ENCODE measurements at regions not wholly inside any gene's neighbourhood (a gene's known extent, or its start where the extent isn't known, plus 50 kb on each side); places are given as distances from the start of the nearest gene placed in this dataset.
"Not testable (repeated sequence)": the region's sequence is repeated elsewhere in the genome, so short reads cannot be mapped to it uniquely, and the experiment has no call there.

GRCh38 chr4:13797061-13797460 lies 169.5 kb upstream of the BOD1L1 start:
- Histone ChIP-seq H3K79me2 (ENCODE audit: control insufficient read depth, insufficient read depth, low read length, poor library complexity) (no peaks in the 10 kb centered on the region), H4K8ac (ENCODE audit: low read depth, low read length) (no peak overlapping the region), H3K4me2 (ENCODE audit: low read length) (no peak overlapping the region), H2BK120ac (ENCODE audit: insufficient read depth, low read length, poor library complexity) (no peak overlapping the region), H3K36me3 (ENCODE audit: control insufficient read depth in 1 of 2, insufficient read depth in 2 of 2, low read length in 2 of 2) (no peaks in the 10 kb centered on the region), H2BK12ac (ENCODE audit: low read length) (no peak overlapping the region), H3K4me1 (ENCODE audit: control insufficient read depth in 1 of 2, insufficient read depth in 2 of 2, low read length in 2 of 2) (no peaks in the 10 kb centered on the region), H3K9ac (ENCODE audit: low read length) (no peak overlapping the region), H3K4me3 (ENCODE audit: low read depth, low read length) (no peak overlapping the region), H2AFZ (ENCODE audit: insufficient read depth, low read length, poor library complexity) (no peak overlapping the region), H2AK5ac (ENCODE audit: low read length) (no peak overlapping the region), H3K23ac (ENCODE audit: low read length) (no peak overlapping the region), H3K79me1 (ENCODE audit: low read length) (no peaks in the 10 kb centered on the region), H2BK5ac (ENCODE audit: low read depth, low read length, poor library complexity) (no peak overlapping the region), H3K14ac (ENCODE audit: low read length) (no peak overlapping the region), H3K18ac (ENCODE audit: low read length) (no peak overlapping the region), H4K91ac (ENCODE audit: low read depth, low read length) (no peak overlapping the region), H3K9me3 (ENCODE audit: insufficient read depth, low read depth, low read length) (peaks cover 6% of the 10 kb centered on the region), H3K27me3 (ENCODE audit: insufficient read depth, low read length) (no peaks in the 10 kb centered on the region), H3K4ac (ENCODE audit: low read depth, low read length) (no peak overlapping the region), H3K27ac (ENCODE audit: low read depth, low read length) (no peak overlapping the region), H4K12ac (ENCODE audit: low read depth, low read length) (no peak overlapping the region)
- no peak for DNase-seq
- no CpG with 5 or more reads among the region's 7 CpGs for WGBS (ENCODE audit: extremely low coverage, insufficient coverage, insufficient read length)

- no peak for DNase-seq
- Histone ChIP-seq H3K4me3 (ENCODE audit: low read depth, low read length) (no peak overlapping the region), H3K18ac (ENCODE audit: low read length) (no peak overlapping the region), H2BK5ac (ENCODE audit: low read depth, low read length, poor library complexity) (no peak overlapping the region), H4K8ac (ENCODE audit: low read depth, low read length) (no peak overlapping the region), H3K79me2 (ENCODE audit: control insufficient read depth, insufficient read depth, low read length, poor library complexity) (no peaks in the 10 kb centered on the region), H4K91ac (ENCODE audit: low read depth, low read length) (no peak overlapping the region), H3K9me3 (ENCODE audit: insufficient read depth, low read depth, low read length) (no peaks in the 10 kb centered on the region), H4K12ac (ENCODE audit: low read depth, low read length) (no peak overlapping the region), H3K4ac (ENCODE audit: low read depth, low read length) (no peak overlapping the region), H3K36me3 (ENCODE audit: control insufficient read depth in 1 of 2, insufficient read depth in 2 of 2, low read length in 2 of 2) (no peaks in the 10 kb centered on the region), H2AK5ac (ENCODE audit: low read length) (no peak overlapping the region), H3K23ac (ENCODE audit: low read length) (no peak overlapping the region), H3K27ac (ENCODE audit: low read depth, low read length) (no peak overlapping the region), H2BK120ac (ENCODE audit: insufficient read depth, low read length, poor library complexity) (no peak overlapping the region), H3K4me2 (ENCODE audit: low read length) (no peak overlapping the region), H3K9ac (ENCODE audit: low read length) (no peak overlapping the region), H2BK12ac (ENCODE audit: low read length) (no peak overlapping the region), H3K14ac (ENCODE audit: low read length) (no peak overlapping the region), H3K27me3 (ENCODE audit: insufficient read depth, low read length) (no peaks in the 10 kb centered on the region), H3K79me1 (ENCODE audit: low read length) (no peaks in the 10 kb centered on the region), H2AFZ (ENCODE audit: insufficient read depth, low read length, poor library complexity) (no peak overlapping the region), H3K4me1 (ENCODE audit: control insufficient read depth in 1 of 2, insufficient read depth in 2 of 2, low read length in 2 of 2) (no peaks in the 10 kb centered on the region)
- WGBS (ENCODE audit: extremely low coverage, insufficient coverage, insufficient read length), result no CpG with 5 or more reads among the region's 3 CpGs
These were observed 187.7 kb upstream of the BOD1L1 start for GRCh38 chr4:13815231-13815630.

- Histone ChIP-seq H3K4me3 (ENCODE audit: low read depth, low read length) (no peak overlapping the region), H3K4me2 (ENCODE audit: low read length) (no peak overlapping the region), H3K79me2 (ENCODE audit: control insufficient read depth, insufficient read depth, low read length, poor library complexity) (no peaks in the 10 kb centered on the region), H3K9ac (ENCODE audit: low read length) (no peak overlapping the region), H2AK5ac (ENCODE audit: low read length) (no peak overlapping the region), H3K4me1 (ENCODE audit: control insufficient read depth in 1 of 2, insufficient read depth in 2 of 2, low read length in 2 of 2) (no peaks in the 10 kb centered on the region), H3K14ac (ENCODE audit: low read length) (no peak overlapping the region), H3K4ac (ENCODE audit: low read depth, low read length) (no peak overlapping the region), H4K8ac (ENCODE audit: low read depth, low read length) (no peak overlapping the region), H4K91ac (ENCODE audit: low read depth, low read length) (no peak overlapping the region), H3K18ac (ENCODE audit: low read length) (no peak overlapping the region), H2AFZ (ENCODE audit: insufficient read depth, low read length, poor library complexity) (no peak overlapping the region), H2BK120ac (ENCODE audit: insufficient read depth, low read length, poor library complexity) (no peak overlapping the region), H2BK5ac (ENCODE audit: low read depth, low read length, poor library complexity) (no peak overlapping the region), H4K12ac (ENCODE audit: low read depth, low read length) (no peak overlapping the region), H3K79me1 (ENCODE audit: low read length) (no peaks in the 10 kb centered on the region), H3K27ac (ENCODE audit: low read depth, low read length) (no peak overlapping the region), H3K27me3 (ENCODE audit: insufficient read depth, low read length) (no peaks in the 10 kb centered on the region), H3K36me3 (ENCODE audit: control insufficient read depth in 1 of 2, insufficient read depth in 2 of 2, low read length in 2 of 2) (no peaks in the 10 kb centered on the region), H3K23ac (ENCODE audit: low read length) (no peak overlapping the region), H2BK12ac (ENCODE audit: low read length) (no peak overlapping the region), H3K9me3 (ENCODE audit: insufficient read depth, low read depth, low read length) (no peaks in the 10 kb centered on the region)
- DNase-seq, result no peak
These were observed 188.9 kb upstream of the BOD1L1 start for GRCh38 chr4:13816472-13816871.

GRCh38 chr4:13821522-13821921 lies 194.0 kb upstream of the BOD1L1 start:
- no peak overlapping the region for H3K4me3 ChIP-seq (ENCODE audit: low read depth, low read length)
- no peaks in the 10 kb centered on the region for H3K4me1 ChIP-seq (ENCODE audit: control insufficient read depth in 1 of 2, insufficient read depth in 2 of 2, low read length in 2 of 2)
- no peaks in the 10 kb centered on the region for H3K27me3 ChIP-seq (ENCODE audit: insufficient read depth, low read length)
- no peaks in the 10 kb centered on the region for H3K79me2 ChIP-seq (ENCODE audit: control insufficient read depth, insufficient read depth, low read length, poor library complexity)
- no peak overlapping the region for H2BK120ac ChIP-seq (ENCODE audit: insufficient read depth, low read length, poor library complexity)
- H3K23ac ChIP-seq (ENCODE audit: low read length), result no peak overlapping the region
- H3K36me3 ChIP-seq (ENCODE audit: control insufficient read depth in 1 of 2, insufficient read depth in 2 of 2, low read length in 2 of 2), result no peaks in the 10 kb centered on the region
- no peak overlapping the region for H2BK5ac ChIP-seq (ENCODE audit: low read depth, low read length, poor library complexity)
- H3K79me1 ChIP-seq (ENCODE audit: low read length), result no peaks in the 10 kb centered on the region
- no peak overlapping the region for H4K91ac ChIP-seq (ENCODE audit: low read depth, low read length)
- H2AK5ac ChIP-seq (ENCODE audit: low read length), result no peak overlapping the region
- H3K4ac ChIP-seq (ENCODE audit: low read depth, low read length), result no peak overlapping the region
- no peak overlapping the region for H3K27ac ChIP-seq (ENCODE audit: low read depth, low read length)
- H3K9me3 ChIP-seq (ENCODE audit: insufficient read depth, low read depth, low read length), result no peaks in the 10 kb centered on the region
- no peak overlapping the region for H2AFZ ChIP-seq (ENCODE audit: insufficient read depth, low read length, poor library complexity)
- H3K4me2 ChIP-seq (ENCODE audit: low read length), result no peak overlapping the region
- no peak overlapping the region for H2BK12ac ChIP-seq (ENCODE audit: low read length)
- no peak overlapping the region for H3K18ac ChIP-seq (ENCODE audit: low read length)
- no peak for DNase-seq
- H3K9ac ChIP-seq (ENCODE audit: low read length), result no peak overlapping the region
- no peak overlapping the region for H4K12ac ChIP-seq (ENCODE audit: low read depth, low read length)
- H3K14ac ChIP-seq (ENCODE audit: low read length), result no peak overlapping the region
- no peak overlapping the region for H4K8ac ChIP-seq (ENCODE audit: low read depth, low read length)
- WGBS (ENCODE audit: extremely low coverage, insufficient coverage, insufficient read length), result no CpG with 5 or more reads among the region's 5 CpGs

GRCh38 chr4:13825822-13826221 lies 198.3 kb upstream of the BOD1L1 start:
- not testable (repeated sequence) for H3K79me1 ChIP-seq (ENCODE audit: low read length); H4K8ac ChIP-seq (ENCODE audit: low read depth, low read length); H4K91ac ChIP-seq (ENCODE audit: low read depth, low read length); H2AK5ac ChIP-seq (ENCODE audit: low read length); H2BK5ac ChIP-seq (ENCODE audit: low read depth, low read length, poor library complexity); H3K9me3 ChIP-seq (ENCODE audit: insufficient read depth, low read depth, low read length); H3K4me1 ChIP-seq (ENCODE audit: control insufficient read depth in 1 of 2, insufficient read depth in 2 of 2, low read length in 2 of 2); H2BK120ac ChIP-seq (ENCODE audit: insufficient read depth, low read length, poor library complexity); DNase-seq; H3K79me2 ChIP-seq (ENCODE audit: control insufficient read depth, insufficient read depth, low read length, poor library complexity); H3K18ac ChIP-seq (ENCODE audit: low read length); H2AFZ ChIP-seq (ENCODE audit: insufficient read depth, low read length, poor library complexity); H3K27ac ChIP-seq (ENCODE audit: low read depth, low read length); H4K12ac ChIP-seq (ENCODE audit: low read depth, low read length); H2BK12ac ChIP-seq (ENCODE audit: low read length); H3K4me3 ChIP-seq (ENCODE audit: low read depth, low read length); H3K9ac ChIP-seq (ENCODE audit: low read length); H3K4ac ChIP-seq (ENCODE audit: low read depth, low read length); H3K4me2 ChIP-seq (ENCODE audit: low read length); H3K23ac ChIP-seq (ENCODE audit: low read length); H3K36me3 ChIP-seq (ENCODE audit: control insufficient read depth in 1 of 2, insufficient read depth in 2 of 2, low read length in 2 of 2); H3K14ac ChIP-seq (ENCODE audit: low read length); H3K27me3 ChIP-seq (ENCODE audit: insufficient read depth, low read length)

Data from trophoblast cell (in vitro differentiated cells and primary cell).